Neural progenitor cell (in vitro differentiated cells): ENCODE measurements at regions not wholly inside any gene's neighbourhood (a gene's known extent, or its start where the extent isn't known, plus 50 kb on each side); places are given as distances from the start of the nearest gene placed in this dataset.

Experiments used
- CTCF ChIP-seq: fragments of 200-600 bp; sonication (generic); IDR thresholded peaks from 2 replicates; pipeline ENCODE4 v1.5.1; 2017; ENCODE audit warnings: antibody characterized with exemption, mild to moderate bottlenecking
- EZH2phosphoT487 ChIP-seq: fragments of 200-600 bp; sonication (generic); IDR thresholded peaks from 2 replicates; pipeline ENCODE4 v1.6.1; 2017; ENCODE audit warnings: antibody characterized with exemption

- no peak for TF ChIP-seq CTCF
- TF ChIP-seq EZH2phosphoT487, result no peak
Measured at GRCh38 chr6:144651234-144651633, 366.1 kb downstream of the UTRN start.
